ENCODE measurements at regions not wholly inside any gene's neighbourhood (a gene's known extent, or its start where the extent isn't known, plus 50 kb on each side); places are given as distances from the start of the nearest gene placed in this dataset.
"Not testable (repeated sequence)": the region's sequence is repeated elsewhere in the genome, so short reads cannot be mapped to it uniquely, and the experiment has no call there.

- no peak overlapping the region for H3K4me3 Mint-ChIP-seq
- H3K36me3 Mint-ChIP-seq: no peaks in the 10 kb centered on the region
- H3K4me1 Mint-ChIP-seq: no peaks in the 10 kb centered on the region
- POLR2A ChIA-PET: no interaction called here
- peaks cover 0 to 9% (median 4%) of the 10 kb centered on the region in 9 donors for H3K9me3 Mint-ChIP-seq
- ATAC-seq: no peak
- DNase-seq: no peak
- H3K27ac Mint-ChIP-seq: no peak overlapping the region
- no peaks in the 10 kb centered on the region for H3K27me3 Mint-ChIP-seq
Observed at GRCh38 chr12:83954956-83955601, 957.5 kb downstream of the SLC6A15 start.

- H3K4me1 Mint-ChIP-seq: no peaks in the 10 kb centered on the region
- H3K4me3 Mint-ChIP-seq: no peak overlapping the region
- H3K27me3 Mint-ChIP-seq: no peaks in the 10 kb centered on the region
- no peak overlapping the region for H3K27ac Mint-ChIP-seq
- DNase-seq: no peak
- H3K9me3 Mint-ChIP-seq: peaks cover 0 to 10% (median 4%) of the 10 kb centered on the region in 9 donors
- ATAC-seq: no peak
- POLR2A ChIA-PET: no interaction called here
- no peaks in the 10 kb centered on the region for H3K36me3 Mint-ChIP-seq
Observed at GRCh38 chr12:83954071-83954789, 958.4 kb downstream of the SLC6A15 start.

GRCh38 chr12:83945871-83946270 is 966.7 kb downstream of the SLC6A15 start:
- H3K27me3 Mint-ChIP-seq: no peaks in the 10 kb centered on the region
- POLR2A ChIA-PET: no interaction called here
- no peaks in the 10 kb centered on the region for H3K36me3 Mint-ChIP-seq
- peaks cover 0 to 10% (median 2%) of the 10 kb centered on the region in 9 donors for H3K9me3 Mint-ChIP-seq
- DNase-seq: no peak
- no peak for ATAC-seq
- no peaks in the 10 kb centered on the region for H3K4me1 Mint-ChIP-seq
- no peak overlapping the region for H3K4me3 Mint-ChIP-seq
- no peak overlapping the region for H3K27ac Mint-ChIP-seq

- Mint-ChIP-seq H3K36me3 (no peaks in the 10 kb centered on the region), H3K27me3 (no peaks in the 10 kb centered on the region), H3K4me1 (no peaks in the 10 kb centered on the region), H3K4me3 (no peak overlapping the region), H3K9me3 (peaks cover 0 to 6% (median 0%) of the 10 kb centered on the region in 9 donors), H3K27ac (no peak overlapping the region)
- DNase-seq (no peak), ATAC-seq (no peak)
- POLR2A ChIA-PET: no interaction called here
Observed at GRCh38 chr12:83939718-83940117, 972.9 kb downstream of the SLC6A15 start.

GRCh38 chr12:83933615-83934014 is 979.0 kb downstream of the SLC6A15 start:
- Mint-ChIP-seq H3K27me3 (no peaks in the 10 kb centered on the region), H3K4me3 (no peak overlapping the region), H3K36me3 (no peaks in the 10 kb centered on the region), H3K4me1 (no peaks in the 10 kb centered on the region), H3K9me3 (peaks cover 0 to 10% (median 4%) of the 10 kb centered on the region in 9 donors), H3K27ac (no peak overlapping the region)
- POLR2A ChIA-PET: no interaction called here
- DNase-seq: no peak
- no peak for ATAC-seq

- peaks cover 0 to 10% (median 4%) of the 10 kb centered on the region in 9 donors for H3K9me3 Mint-ChIP-seq
- ATAC-seq (no peak), DNase-seq (no peak)
- H3K27ac Mint-ChIP-seq: no peak overlapping the region
- no peaks in the 10 kb centered on the region for H3K4me1 Mint-ChIP-seq
- no peaks in the 10 kb centered on the region for H3K36me3 Mint-ChIP-seq
- POLR2A ChIA-PET: no interaction called here
- H3K27me3 Mint-ChIP-seq: no peaks in the 10 kb centered on the region
- H3K4me3 Mint-ChIP-seq: no peak overlapping the region
Observed at GRCh38 chr12:83932011-83932410, 980.6 kb downstream of the SLC6A15 start.

GRCh38 chr12:83931451-83931850 is 981.1 kb downstream of the SLC6A15 start:
- Mint-ChIP-seq H3K36me3 (no peaks in the 10 kb centered on the region), H3K27ac (no peak overlapping the region), H3K9me3 (peaks cover 0 to 10% (median 4%) of the 10 kb centered on the region in 9 donors), H3K4me3 (no peak overlapping the region), H3K27me3 (no peaks in the 10 kb centered on the region), H3K4me1 (no peaks in the 10 kb centered on the region)
- POLR2A ChIA-PET: no interaction called here
- DNase-seq (no peak), ATAC-seq (no peak)

GRCh38 chr12:83929792-83930191 is 982.8 kb downstream of the SLC6A15 start:
- H3K27me3 Mint-ChIP-seq, ATAC-seq, H3K4me3 Mint-ChIP-seq, H3K4me1 Mint-ChIP-seq, DNase-seq, H3K9me3 Mint-ChIP-seq, H3K27ac Mint-ChIP-seq, POLR2A ChIA-PET, H3K36me3 Mint-ChIP-seq: not testable (repeated sequence)

GRCh38 chr12:83920821-83921547 is 991.6 kb downstream of the SLC6A15 start:
- Mint-ChIP-seq H3K27ac (no peak overlapping the region), H3K4me3 (no peak overlapping the region), H3K36me3 (no peaks in the 10 kb centered on the region), H3K4me1 (no peaks in the 10 kb centered on the region), H3K9me3 (peaks cover 0 to 2% (median 0%) of the 10 kb centered on the region in 9 donors), H3K27me3 (no peaks in the 10 kb centered on the region)
- DNase-seq (no peak), ATAC-seq (no peak)
- POLR2A ChIA-PET: no interaction called here

GRCh38 chr12:83919081-83919480 is 993.5 kb downstream of the SLC6A15 start:
- no peak for DNase-seq
- no peaks in the 10 kb centered on the region for H3K36me3 Mint-ChIP-seq
- ATAC-seq: no peak
- no peaks in the 10 kb centered on the region for H3K27me3 Mint-ChIP-seq
- H3K9me3 Mint-ChIP-seq: peaks cover 0 to 4% (median 0%) of the 10 kb centered on the region in 9 donors
- no peaks in the 10 kb centered on the region for H3K4me1 Mint-ChIP-seq
- no peak overlapping the region for H3K27ac Mint-ChIP-seq
- H3K4me3 Mint-ChIP-seq: no peak overlapping the region
- POLR2A ChIA-PET: no interaction called here

GRCh38 chr12:83904175-83904574 is 1008.4 kb downstream of the SLC6A15 start:
- peak in 1 of 2 donors; percentile 22 for ATAC-seq
- no peaks in the 10 kb centered on the region for H3K27me3 Mint-ChIP-seq
- POLR2A ChIA-PET: no interaction called here
- no peaks in the 10 kb centered on the region for H3K4me1 Mint-ChIP-seq
- H3K4me3 Mint-ChIP-seq: no peak overlapping the region
- no peaks in the 10 kb centered on the region for H3K36me3 Mint-ChIP-seq
- no peak overlapping the region for H3K27ac Mint-ChIP-seq
- DNase-seq: no peak
- H3K9me3 Mint-ChIP-seq: peaks cover 5 to 21% (median 11%) of the 10 kb centered on the region in 9 donors

- H3K27me3 Mint-ChIP-seq: no peaks in the 10 kb centered on the region
- no peaks in the 10 kb centered on the region for H3K4me1 Mint-ChIP-seq
- peaks cover 2 to 24% (median 10%) of the 10 kb centered on the region in 9 donors for H3K9me3 Mint-ChIP-seq
- no peak overlapping the region for H3K27ac Mint-ChIP-seq
- no peaks in the 10 kb centered on the region for H3K36me3 Mint-ChIP-seq
- H3K4me3 Mint-ChIP-seq: no peak overlapping the region
- no peak for DNase-seq
- no peak for ATAC-seq
- POLR2A ChIA-PET: no interaction called here
Observed at GRCh38 chr12:83896416-83896815, 1016.2 kb downstream of the SLC6A15 start.

- Mint-ChIP-seq H3K9me3 (peaks cover 0 to 12% (median 2%) of the 10 kb centered on the region in 9 donors), H3K4me3 (no peak overlapping the region), H3K4me1 (no peaks in the 10 kb centered on the region), H3K27me3 (no peaks in the 10 kb centered on the region), H3K36me3 (no peaks in the 10 kb centered on the region), H3K27ac (no peak overlapping the region)
- ATAC-seq (no peak), DNase-seq (no peak)
- POLR2A ChIA-PET: no interaction called here
Observed at GRCh38 chr12:83893101-83893500, 1019.5 kb downstream of the SLC6A15 start.
